ENCODE measurements at regions not wholly inside any gene's neighbourhood (a gene's known extent, or its start where the extent isn't known, plus 50 kb on each side); places are given as distances from the start of the nearest gene placed in this dataset.

- DNase-seq (ENCODE audit: low spot score): no peak
- Histone ChIP-seq H3K27ac (no peak overlapping the region), H3K4me3 (no peak overlapping the region)
- TF ChIP-seq CTCF (IDR thresholded peaks at IDR 0.05): no peak
Observed at GRCh38 chr10:52977581-52977980, 205.0 kb upstream of the MBL2 start.

GRCh38 chr10:52967806-52968795 is 195.5 kb upstream of the MBL2 start:
- no peak for TF ChIP-seq CTCF (IDR thresholded peaks at IDR 0.05)
- H3K27ac ChIP-seq: no peak overlapping the region
- DNase-seq (ENCODE audit: low spot score): no peak
- no peak overlapping the region for H3K4me3 ChIP-seq

- no peak for DNase-seq (ENCODE audit: low spot score)
- no peak for TF ChIP-seq CTCF (IDR thresholded peaks at IDR 0.05)
- Histone ChIP-seq H3K27ac (no peak overlapping the region), H3K4me3 (no peak overlapping the region)
Observed at GRCh38 chr10:52966904-52967303, 194.3 kb upstream of the MBL2 start.

GRCh38 chr10:52965938-52966401 is 193.4 kb upstream of the MBL2 start:
- no peak for TF ChIP-seq CTCF (IDR thresholded peaks at IDR 0.05)

GRCh38 chr10:52965509-52965908 is 192.9 kb upstream of the MBL2 start:
- no peak overlapping the region for H3K27ac ChIP-seq
- H3K4me3 ChIP-seq: no peak overlapping the region
- no peak for TF ChIP-seq CTCF (IDR thresholded peaks at IDR 0.05)
- DNase-seq (ENCODE audit: low spot score): no peak

More at GRCh38 chr10:52965938-52966401, 193.4 kb upstream of the MBL2 start:
- no peak for DNase-seq (ENCODE audit: low spot score)
- H3K4me3 ChIP-seq: no peak overlapping the region
- no peak overlapping the region for H3K27ac ChIP-seq

- Histone ChIP-seq H3K27ac (no peak overlapping the region), H3K4me3 (no peak overlapping the region)
- no peak for TF ChIP-seq CTCF (IDR thresholded peaks at IDR 0.05)
- DNase-seq (ENCODE audit: low spot score): no peak
Observed at GRCh38 chr10:52961323-52961722, 188.7 kb upstream of the MBL2 start.

GRCh38 chr10:52959810-52960209 is 187.2 kb upstream of the MBL2 start:
- no peak overlapping the region for H3K27ac ChIP-seq
- no peak overlapping the region for H3K4me3 ChIP-seq
- TF ChIP-seq CTCF (IDR thresholded peaks at IDR 0.05): no peak
- DNase-seq (ENCODE audit: low spot score): no peak

All from coronary artery (tissue), 2 donors.